MCF 10A (cell line): ENCODE measurements at regions not wholly inside any gene's neighbourhood (a gene's known extent, or its start where the extent isn't known, plus 50 kb on each side); places are given as distances from the start of the nearest gene placed in this dataset.

Source experiments
- BruUV-seq: library from RNA; stranded (reverse); fragments of 400-500 nt; replicated peaks from 2 replicates; lab custom pipeline; 2021; lab: Mats Ljungman, UMichigan
- CTCF ChIA-PET: fragments of 300-600 bp; sonication (Branson Sonifier 250); formaldehyde crosslinking; extraction: SDS; loops from one replicate; lab custom pipeline; 2021; ENCODE audit warnings: antibody characterized with exemption, inconsistent platforms; lab: Yijun Ruan, JAX
- POLR2A ChIA-PET: fragments of 300-600, 350-650 bp; sonication (Branson Sonifier 250); formaldehyde crosslinking; extraction: SDS; loops from one replicate; lab custom pipeline; 2020; ENCODE audit warnings: antibody characterized with exemption, inconsistent platforms; lab: Yijun Ruan, JAX
- DNase-seq: peaks from one replicate; pipeline ENCODE4 v3.0.0-alpha.2; 2018; ENCODE audit not compliant: unreplicated experiment
- H3K27ac Mint-ChIP-seq: one replicate; pipeline ENCODE4 v1.8.0; 2022; ENCODE audit warnings: mild to moderate bottlenecking, low read depth, mixed read lengths; ENCODE audit not compliant: unreplicated experiment
- H3K27me3 Mint-ChIP-seq: one replicate; pipeline ENCODE4 v1.8.0; 2022; ENCODE audit warnings: mixed read lengths; ENCODE audit not compliant: insufficient read depth, unreplicated experiment
- H3K36me3 Mint-ChIP-seq: one replicate; pipeline ENCODE4 v1.8.0; 2022; ENCODE audit warnings: mild to moderate bottlenecking, moderate library complexity, mixed read lengths; ENCODE audit not compliant: insufficient read depth, unreplicated experiment
- H3K4me1 Mint-ChIP-seq: one replicate; pipeline ENCODE4 v1.8.0; 2022; ENCODE audit warnings: mixed read lengths; ENCODE audit not compliant: insufficient read depth, unreplicated experiment
- H3K4me3 Mint-ChIP-seq: one replicate; pipeline ENCODE4 v1.8.0; 2022; ENCODE audit warnings: mild to moderate bottlenecking, moderate library complexity, mixed read lengths; ENCODE audit not compliant: unreplicated experiment
- H3K9me3 Mint-ChIP-seq: one replicate; pipeline ENCODE4 v1.8.0; 2022; ENCODE audit warnings: mixed read lengths; ENCODE audit not compliant: unreplicated experiment
- intact Hi-C: fragments of 100-400 bp; cut with micrococcal nuclease; formaldehyde crosslinking; loops from 2 replicates; pipeline ENCODE4 v1.14.1; 2022
- TF ChIP-seq, protein P1 (sequence below): fragments of 200-600 bp; IDR thresholded peaks from one replicate; pipeline ENCODE4 v1.8.0; 2022; ENCODE audit warnings: antibody characterized with exemption, mild to moderate bottlenecking; ENCODE audit not compliant: unreplicated experiment

DNA sequence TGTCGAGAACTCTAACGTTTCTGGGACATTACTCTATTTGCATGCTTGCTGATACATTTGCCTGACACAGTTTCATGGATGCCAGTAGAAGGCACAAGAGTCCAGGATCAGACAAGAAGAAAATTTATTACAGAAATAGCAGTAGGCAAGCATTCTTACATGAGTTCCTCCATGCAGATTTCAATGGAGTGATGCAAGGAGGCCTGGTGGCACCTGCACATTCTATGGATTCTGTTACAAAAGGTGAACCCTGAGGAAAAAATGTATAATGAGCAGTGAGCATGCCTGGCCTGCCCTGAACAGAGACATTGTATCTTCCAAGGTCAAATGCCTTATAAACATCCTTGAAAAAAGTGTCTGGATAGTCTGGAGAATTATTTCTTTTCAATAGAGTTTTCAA, 142.9 kb downstream of the DSEL start:
- Mint-ChIP-seq H3K27ac (no peak overlapping the region), H3K36me3 (peaks cover 5% of the 10 kb centered on the region), H3K27me3 (no peaks in the 10 kb centered on the region), H3K4me3 (no peak overlapping the region), H3K9me3 (peaks cover 7% of the 10 kb centered on the region), H3K4me1 (no peaks in the 10 kb centered on the region)
- no TSS peak for BruUV-seq
- no peak for DNase-seq
- ChIA-PET CTCF (no interaction called here), POLR2A (no interaction called here)
- intact Hi-C loops: loop anchor here (10.0 kb wide), 1 partner anchor 59 kb away; no protein-coding TSS in a partner anchor
- TF ChIP-seq, protein P1, sequence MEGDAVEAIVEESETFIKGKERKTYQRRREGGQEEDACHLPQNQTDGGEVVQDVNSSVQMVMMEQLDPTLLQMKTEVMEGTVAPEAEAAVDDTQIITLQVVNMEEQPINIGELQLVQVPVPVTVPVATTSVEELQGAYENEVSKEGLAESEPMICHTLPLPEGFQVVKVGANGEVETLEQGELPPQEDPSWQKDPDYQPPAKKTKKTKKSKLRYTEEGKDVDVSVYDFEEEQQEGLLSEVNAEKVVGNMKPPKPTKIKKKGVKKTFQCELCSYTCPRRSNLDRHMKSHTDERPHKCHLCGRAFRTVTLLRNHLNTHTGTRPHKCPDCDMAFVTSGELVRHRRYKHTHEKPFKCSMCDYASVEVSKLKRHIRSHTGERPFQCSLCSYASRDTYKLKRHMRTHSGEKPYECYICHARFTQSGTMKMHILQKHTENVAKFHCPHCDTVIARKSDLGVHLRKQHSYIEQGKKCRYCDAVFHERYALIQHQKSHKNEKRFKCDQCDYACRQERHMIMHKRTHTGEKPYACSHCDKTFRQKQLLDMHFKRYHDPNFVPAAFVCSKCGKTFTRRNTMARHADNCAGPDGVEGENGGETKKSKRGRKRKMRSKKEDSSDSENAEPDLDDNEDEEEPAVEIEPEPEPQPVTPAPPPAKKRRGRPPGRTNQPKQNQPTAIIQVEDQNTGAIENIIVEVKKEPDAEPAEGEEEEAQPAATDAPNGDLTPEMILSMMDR: no peak

DNA sequence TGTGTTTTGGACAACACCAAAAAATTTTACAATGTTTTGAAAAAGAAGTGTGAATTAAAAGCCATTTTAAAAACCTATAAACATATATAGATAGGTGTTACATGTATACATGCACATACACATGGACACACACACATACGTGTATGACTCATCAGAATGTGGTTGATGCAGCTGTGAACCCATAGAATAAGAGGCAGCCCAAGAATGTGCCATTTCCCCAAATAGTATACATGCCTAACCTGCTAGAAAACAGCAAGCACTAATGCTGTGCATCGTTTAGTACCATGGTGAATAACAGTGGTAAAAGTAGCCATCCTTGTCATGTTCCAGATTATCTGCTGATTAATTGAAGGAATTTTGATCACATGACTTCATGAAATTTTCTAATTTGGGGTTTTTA, 149.0 kb downstream of the DSEL start:
- intact Hi-C loops: no loop called here
- ChIA-PET POLR2A (interaction anchor here (0.7 kb wide), 1 partner anchor 1344 kb away, joined by 3 read pairs; no protein-coding TSS in a partner anchor), CTCF (interaction anchor here (1.2 kb wide), 1 partner anchor 14 kb away, joined by 3 read pairs; no protein-coding TSS in a partner anchor)
- H3K4me1 Mint-ChIP-seq: no peaks in the 10 kb centered on the region
- peak; percentile 19 for DNase-seq
- BruUV-seq: no TSS peak
- no peak overlapping the region for H3K4me3 Mint-ChIP-seq
- no peak overlapping the region for H3K27ac Mint-ChIP-seq
- TF ChIP-seq, protein P1: no peak
- no peaks in the 10 kb centered on the region for H3K27me3 Mint-ChIP-seq
- H3K36me3 Mint-ChIP-seq: no peaks in the 10 kb centered on the region
- H3K9me3 Mint-ChIP-seq: no peaks in the 10 kb centered on the region

DNA sequence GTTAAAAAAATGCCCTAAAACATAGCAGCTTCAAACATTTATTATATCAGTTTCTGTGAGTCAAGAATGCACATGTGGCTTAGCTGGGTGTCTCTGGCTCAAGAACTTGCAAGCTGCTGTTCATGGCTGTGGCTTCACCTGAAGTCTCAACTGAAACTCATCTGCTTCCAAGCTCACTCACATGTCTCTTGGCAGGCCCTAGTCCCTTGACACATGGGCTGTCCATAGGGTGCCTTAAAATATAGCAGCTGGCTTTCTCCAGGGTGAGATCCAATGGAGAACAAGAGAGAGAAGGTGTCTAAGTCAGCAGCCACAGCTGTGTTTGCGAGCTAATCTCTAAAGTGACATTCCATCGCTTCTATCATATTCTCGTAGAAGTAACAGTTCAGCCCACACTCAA, 152.8 kb downstream of the DSEL start:
- TF ChIP-seq, protein P1: no peak
- Mint-ChIP-seq H3K9me3 (no peaks in the 10 kb centered on the region), H3K27me3 (no peaks in the 10 kb centered on the region), H3K27ac (no peak overlapping the region), H3K4me1 (peaks cover 16% of the 10 kb centered on the region), H3K36me3 (no peaks in the 10 kb centered on the region), H3K4me3 (no peak overlapping the region)
- CTCF ChIA-PET: no interaction called here
- BruUV-seq: no TSS peak
- POLR2A ChIA-PET: interaction anchor here (0.7 kb wide), 1 partner anchor 141 kb away, joined by 3 read pairs; no protein-coding TSS in a partner anchor
- intact Hi-C loops: no loop called here
- no peak for DNase-seq

DNA sequence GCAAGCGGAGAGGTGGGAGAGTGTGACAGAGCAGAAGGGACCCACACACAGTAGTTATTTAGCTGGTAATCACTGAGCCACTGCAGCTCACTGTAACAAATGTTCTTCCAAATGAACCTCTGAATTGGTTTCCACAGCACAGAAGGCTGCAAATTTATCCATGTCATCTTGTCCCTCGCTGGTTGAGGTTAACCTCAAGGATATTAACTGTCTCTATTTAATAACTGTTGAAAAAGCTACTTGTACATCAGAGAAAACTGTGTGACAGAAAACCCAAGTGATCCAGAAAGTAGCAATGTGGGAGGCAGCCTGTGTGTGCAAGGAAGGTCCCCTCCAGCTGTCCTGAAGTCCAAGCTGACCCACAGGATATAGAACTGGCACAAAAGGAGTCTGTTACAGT, 153.6 kb downstream of the DSEL start:
- Mint-ChIP-seq H3K27ac (no peak overlapping the region), H3K4me3 (no peak overlapping the region), H3K9me3 (no peaks in the 10 kb centered on the region), H3K4me1 (peaks cover 16% of the 10 kb centered on the region), H3K36me3 (no peaks in the 10 kb centered on the region), H3K27me3 (no peaks in the 10 kb centered on the region)
- intact Hi-C loops: no loop called here
- no peak for DNase-seq
- TF ChIP-seq, protein P1: no peak
- CTCF ChIA-PET: interaction anchor here (0.6 to 1.1 kb wide), 2 partner anchors 146 to 572 kb away, joined by 3 to 5 read pairs; no protein-coding TSS in a partner anchor
- no TSS peak for BruUV-seq
- POLR2A ChIA-PET: no interaction called here
